ENCODE measurements at regions not wholly inside any gene's neighbourhood (a gene's known extent, or its start where the extent isn't known, plus 50 kb on each side); places are given as distances from the start of the nearest gene placed in this dataset.
A peak's percentile ranks its signal among the peaks of the same experiment; 100 is the strongest.

DNA sequence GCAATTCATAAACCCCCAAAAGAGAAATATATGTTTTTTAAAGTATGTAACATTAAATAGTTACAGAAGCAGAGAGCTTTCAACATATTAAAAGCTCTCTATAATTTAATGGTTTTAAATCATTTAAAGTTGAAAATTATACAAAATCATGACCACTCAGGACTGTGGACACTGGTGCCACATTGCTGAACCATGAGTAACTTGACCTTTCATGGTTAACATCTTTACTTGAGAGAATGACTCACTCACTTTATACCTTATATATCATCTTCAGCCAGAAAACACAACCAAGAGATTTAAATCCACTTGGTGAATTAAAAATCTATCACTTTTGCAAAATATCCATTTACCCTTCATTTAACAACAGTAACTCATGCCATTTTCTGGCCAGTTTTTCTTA is 584.3 kb upstream of the SMIM31 start:
- DNase-seq (no peak), FAIRE-seq (no peak)
- intact Hi-C loops (cut with DNase I) = no loop called here
- TF ChIP-seq, protein P1, sequence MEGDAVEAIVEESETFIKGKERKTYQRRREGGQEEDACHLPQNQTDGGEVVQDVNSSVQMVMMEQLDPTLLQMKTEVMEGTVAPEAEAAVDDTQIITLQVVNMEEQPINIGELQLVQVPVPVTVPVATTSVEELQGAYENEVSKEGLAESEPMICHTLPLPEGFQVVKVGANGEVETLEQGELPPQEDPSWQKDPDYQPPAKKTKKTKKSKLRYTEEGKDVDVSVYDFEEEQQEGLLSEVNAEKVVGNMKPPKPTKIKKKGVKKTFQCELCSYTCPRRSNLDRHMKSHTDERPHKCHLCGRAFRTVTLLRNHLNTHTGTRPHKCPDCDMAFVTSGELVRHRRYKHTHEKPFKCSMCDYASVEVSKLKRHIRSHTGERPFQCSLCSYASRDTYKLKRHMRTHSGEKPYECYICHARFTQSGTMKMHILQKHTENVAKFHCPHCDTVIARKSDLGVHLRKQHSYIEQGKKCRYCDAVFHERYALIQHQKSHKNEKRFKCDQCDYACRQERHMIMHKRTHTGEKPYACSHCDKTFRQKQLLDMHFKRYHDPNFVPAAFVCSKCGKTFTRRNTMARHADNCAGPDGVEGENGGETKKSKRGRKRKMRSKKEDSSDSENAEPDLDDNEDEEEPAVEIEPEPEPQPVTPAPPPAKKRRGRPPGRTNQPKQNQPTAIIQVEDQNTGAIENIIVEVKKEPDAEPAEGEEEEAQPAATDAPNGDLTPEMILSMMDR (IDR thresholded peaks at IDR 0.05; ENCODE audit: borderline replicate concordance, extremely low read depth, insufficient read depth) = no peak
- Histone ChIP-seq H3K4me3 (ENCODE audit: low read length in 3 of 3) (no peak overlapping the region), H3K27me3 (ENCODE audit: control insufficient read depth, insufficient read depth, low read length) (no peaks in the 10 kb centered on the region), H3K9ac (ENCODE audit: low read length in 3 of 3) (no peak overlapping the region), H3K27ac (ENCODE audit: low read depth in 2 of 2, low read length in 2 of 2) (no peak overlapping the region), H3K36me3 (ENCODE audit: control insufficient read depth in 2 of 3, insufficient read depth in 3 of 3, low read length in 3 of 3) (no peaks in the 10 kb centered on the region), H3K4me1 (ENCODE audit: control insufficient read depth in 2 of 3, insufficient read depth in 2 of 3, low read depth in 1 of 3, low read length in 3 of 3) (no peaks in the 10 kb centered on the region), H3K9me3 (ENCODE audit: control insufficient read depth in 2 of 3, insufficient read depth in 1 of 3, low read length in 3 of 3) (no peaks in the 10 kb centered on the region)

DNA sequence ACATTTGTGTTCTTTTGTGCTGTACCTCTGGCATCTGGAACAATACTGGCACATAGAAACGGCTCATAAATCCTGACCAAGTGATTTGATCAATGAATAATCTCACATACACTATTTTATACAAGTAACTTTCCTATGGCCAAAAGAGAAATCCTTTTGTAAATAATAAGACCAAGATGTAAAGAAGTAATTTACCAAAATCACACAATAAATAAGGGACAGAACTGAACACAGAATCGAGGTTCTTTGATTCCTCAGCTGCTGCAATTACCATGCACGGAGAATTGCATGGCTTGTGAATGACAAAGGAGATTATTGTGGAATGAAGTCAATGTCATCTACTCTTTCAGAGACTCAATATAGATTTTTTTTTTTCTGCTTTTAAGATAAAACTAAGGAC is 576.8 kb upstream of the SMIM31 start:
- no peaks in the 10 kb centered on the region for H3K27me3 ChIP-seq (ENCODE audit: control insufficient read depth, insufficient read depth, low read length)
- DNase-seq (no peak), FAIRE-seq (no peak)
- TF ChIP-seq, protein P1 (IDR thresholded peaks at IDR 0.05; ENCODE audit: borderline replicate concordance, extremely low read depth, insufficient read depth) = no peak
- no peaks in the 10 kb centered on the region for H3K4me1 ChIP-seq (ENCODE audit: control insufficient read depth in 2 of 3, insufficient read depth in 2 of 3, low read depth in 1 of 3, low read length in 3 of 3)
- H3K4me3 ChIP-seq (ENCODE audit: low read length in 3 of 3) = no peak overlapping the region
- intact Hi-C loops (cut with DNase I) = no loop called here
- no peaks in the 10 kb centered on the region for H3K9me3 ChIP-seq (ENCODE audit: control insufficient read depth in 2 of 3, insufficient read depth in 1 of 3, low read length in 3 of 3)
- no peaks in the 10 kb centered on the region for H3K36me3 ChIP-seq (ENCODE audit: control insufficient read depth in 2 of 3, insufficient read depth in 3 of 3, low read length in 3 of 3)
- H3K27ac ChIP-seq (ENCODE audit: low read depth in 2 of 2, low read length in 2 of 2) = no peak overlapping the region
- H3K9ac ChIP-seq (ENCODE audit: low read length in 3 of 3) = no peak overlapping the region

DNA sequence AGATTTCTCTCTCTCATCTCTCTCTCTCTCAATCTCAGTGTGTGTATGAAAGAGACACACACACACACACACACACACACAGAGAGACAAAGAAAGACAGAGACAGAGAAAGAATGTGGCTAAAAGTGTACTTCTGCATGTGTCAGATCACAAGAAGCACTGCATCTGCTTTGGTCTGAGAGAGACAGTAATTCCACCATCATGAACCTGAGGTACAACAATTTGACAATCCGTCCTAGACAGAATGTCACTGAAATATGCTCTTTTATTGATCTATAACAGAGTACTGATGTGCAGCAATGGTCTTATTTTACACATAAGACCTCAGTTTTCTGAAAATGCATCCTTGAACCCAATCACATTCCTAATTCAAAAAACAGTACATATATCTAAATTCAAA is 576.2 kb upstream of the SMIM31 start:
- no peak overlapping the region for H3K4me3 ChIP-seq (ENCODE audit: low read length in 3 of 3)
- no peak for DNase-seq
- no peaks in the 10 kb centered on the region for H3K36me3 ChIP-seq (ENCODE audit: control insufficient read depth in 2 of 3, insufficient read depth in 3 of 3, low read length in 3 of 3)
- H3K27me3 ChIP-seq (ENCODE audit: control insufficient read depth, insufficient read depth, low read length) = no peaks in the 10 kb centered on the region
- TF ChIP-seq, protein P1 (IDR thresholded peaks at IDR 0.05; ENCODE audit: borderline replicate concordance, extremely low read depth, insufficient read depth) = no peak
- H3K9ac ChIP-seq (ENCODE audit: low read length in 3 of 3) = no peak overlapping the region
- H3K27ac ChIP-seq (ENCODE audit: low read depth in 2 of 2, low read length in 2 of 2) = no peak overlapping the region
- intact Hi-C loops (cut with DNase I) = no loop called here
- no peaks in the 10 kb centered on the region for H3K9me3 ChIP-seq (ENCODE audit: control insufficient read depth in 2 of 3, insufficient read depth in 1 of 3, low read length in 3 of 3)
- H3K4me1 ChIP-seq (ENCODE audit: control insufficient read depth in 2 of 3, insufficient read depth in 2 of 3, low read depth in 1 of 3, low read length in 3 of 3) = no peaks in the 10 kb centered on the region
- no peak for FAIRE-seq

DNA sequence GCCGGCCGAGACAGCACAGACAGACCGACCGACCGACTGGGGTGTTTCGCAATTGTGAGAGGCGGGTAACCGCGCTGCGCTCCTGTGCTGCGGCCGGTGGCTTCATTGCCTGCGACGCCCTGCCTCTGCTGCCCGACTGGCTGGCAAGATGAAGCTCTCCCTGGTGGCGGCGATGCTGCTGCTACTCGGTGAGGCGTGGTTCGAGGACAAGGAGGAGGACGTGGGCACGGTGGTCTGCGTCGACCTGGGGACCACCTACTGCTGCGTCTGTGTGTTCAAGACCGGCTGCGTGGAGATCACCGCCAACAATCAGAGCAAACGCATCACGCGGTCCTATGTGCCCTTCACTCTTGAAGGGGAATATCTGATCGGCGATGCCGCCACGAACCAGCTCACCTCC is 565.7 kb upstream of the SMIM31 start:
- H3K4me1 ChIP-seq (ENCODE audit: control insufficient read depth in 2 of 3, insufficient read depth in 2 of 3, low read depth in 1 of 3, low read length in 3 of 3) = no peaks in the 10 kb centered on the region
- H3K9me3 ChIP-seq (ENCODE audit: control insufficient read depth in 2 of 3, insufficient read depth in 1 of 3, low read length in 3 of 3) = no peaks in the 10 kb centered on the region
- no peak for FAIRE-seq
- H3K9ac ChIP-seq (ENCODE audit: low read length in 3 of 3) = no peak overlapping the region
- intact Hi-C loops (cut with DNase I) = no loop called here
- TF ChIP-seq, protein P1 (IDR thresholded peaks at IDR 0.05; ENCODE audit: borderline replicate concordance, extremely low read depth, insufficient read depth) = no peak
- no peak overlapping the region for H3K4me3 ChIP-seq (ENCODE audit: low read length in 3 of 3)
- DNase-seq = peak in 1 of 5 donors; percentile 63
- no peaks in the 10 kb centered on the region for H3K36me3 ChIP-seq (ENCODE audit: control insufficient read depth in 2 of 3, insufficient read depth in 3 of 3, low read length in 3 of 3)
- no peak overlapping the region for H3K27ac ChIP-seq (ENCODE audit: low read depth in 2 of 2, low read length in 2 of 2)
- no peaks in the 10 kb centered on the region for H3K27me3 ChIP-seq (ENCODE audit: control insufficient read depth, insufficient read depth, low read length)
